Glutamatergic neuron (in vitro differentiated cells): ENCODE measurements at regions not wholly inside any gene's neighbourhood (a gene's known extent, or its start where the extent isn't known, plus 50 kb on each side); places are given as distances from the start of the nearest gene placed in this dataset.

Experiments
- DNase-seq: peaks from one replicate; pipeline ENCODE4 v3.0.0; 2022
- H3K27ac Mint-ChIP-seq: one replicate; pipeline ENCODE4 v1.8.0; 2020; ENCODE audit warnings: mild to moderate bottlenecking, mixed read lengths, inconsistent platforms; ENCODE audit not compliant: unreplicated experiment
- H3K27me3 Mint-ChIP-seq: one replicate; pipeline ENCODE4 v1.8.0; 2020; ENCODE audit warnings: mild to moderate bottlenecking, moderate library complexity, mixed read lengths, inconsistent platforms; ENCODE audit not compliant: unreplicated experiment
- H3K36me3 Mint-ChIP-seq: one replicate; pipeline ENCODE4 v1.8.0; 2020; ENCODE audit warnings: mild to moderate bottlenecking, mixed read lengths, inconsistent platforms; ENCODE audit not compliant: unreplicated experiment
- H3K4me1 Mint-ChIP-seq: one replicate; pipeline ENCODE4 v1.8.0; 2020; ENCODE audit warnings: mild to moderate bottlenecking, low read depth, mixed read lengths, inconsistent platforms; ENCODE audit not compliant: unreplicated experiment
- H3K4me3 Mint-ChIP-seq: one replicate; pipeline ENCODE4 v1.8.0; 2020; ENCODE audit warnings: mild to moderate bottlenecking, mixed read lengths, inconsistent platforms; ENCODE audit not compliant: unreplicated experiment
- H3K9me3 Mint-ChIP-seq: one replicate; pipeline ENCODE4 v1.8.0; 2020; ENCODE audit warnings: mild to moderate bottlenecking, moderate library complexity, mixed read lengths, inconsistent platforms; ENCODE audit not compliant: unreplicated experiment
- CTCF ChIP-seq: fragments of 200-600 bp; sonication (generic); IDR thresholded peaks from one replicate; pipeline ENCODE4 v1.5.0; 2021; ENCODE audit not compliant: partially characterized antibody, unreplicated experiment

DNA sequence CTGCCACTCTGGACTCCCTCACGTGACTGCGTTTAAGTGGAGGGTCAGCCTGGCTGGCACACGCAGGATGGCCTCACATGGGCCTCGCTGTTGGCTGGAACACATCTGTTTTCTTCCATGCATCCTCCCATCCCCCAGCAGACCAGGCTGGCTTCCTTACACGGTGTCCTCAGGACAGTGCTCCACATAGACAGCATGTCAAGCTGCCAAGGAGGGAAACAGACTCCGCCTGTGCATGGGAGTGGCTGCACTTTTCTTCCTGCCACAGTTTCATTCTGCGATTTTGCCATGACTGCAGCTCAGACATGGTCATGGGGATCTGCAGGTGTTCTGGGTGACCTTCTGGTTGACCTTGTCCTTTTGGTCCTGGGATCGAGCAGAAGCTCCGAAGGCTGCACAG lies 344.2 kb downstream of the SHANK2 start:
- H3K9me3 Mint-ChIP-seq: no peaks in the 10 kb centered on the region
- DNase-seq: no peak
- H3K27me3 Mint-ChIP-seq: peaks cover 2% of the 10 kb centered on the region
- TF ChIP-seq CTCF: no peak
- H3K27ac Mint-ChIP-seq: no peak overlapping the region
- H3K36me3 Mint-ChIP-seq: peaks cover 5% of the 10 kb centered on the region
- no peak overlapping the region for H3K4me3 Mint-ChIP-seq
- H3K4me1 Mint-ChIP-seq: peaks cover under 1% of the 10 kb centered on the region

DNA sequence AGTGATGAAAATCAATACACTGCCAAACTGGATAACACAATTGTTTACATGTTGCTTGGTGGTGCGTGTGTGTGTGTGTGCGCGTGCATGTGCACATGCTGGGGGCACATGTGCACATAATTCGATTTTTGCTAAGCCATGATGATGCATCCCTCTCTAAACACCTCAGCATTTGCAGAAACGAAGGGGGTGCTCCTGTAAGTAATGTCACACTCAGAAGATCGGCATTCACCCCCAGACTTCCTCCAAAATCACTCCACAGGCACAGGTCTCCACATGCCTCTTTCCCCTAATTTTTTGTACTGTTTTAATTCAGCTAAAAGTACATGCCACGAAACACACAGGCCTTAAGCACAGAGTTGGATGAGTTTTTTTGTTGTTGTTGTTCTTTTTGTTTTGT lies 341.5 kb downstream of the SHANK2 start:
- DNase-seq: no peak
- Mint-ChIP-seq H3K27ac (no peak overlapping the region), H3K36me3 (no peaks in the 10 kb centered on the region), H3K9me3 (no peaks in the 10 kb centered on the region), H3K4me1 (peaks cover 8% of the 10 kb centered on the region), H3K4me3 (no peak overlapping the region), H3K27me3 (peaks cover 3% of the 10 kb centered on the region)
- no peak for TF ChIP-seq CTCF

DNA sequence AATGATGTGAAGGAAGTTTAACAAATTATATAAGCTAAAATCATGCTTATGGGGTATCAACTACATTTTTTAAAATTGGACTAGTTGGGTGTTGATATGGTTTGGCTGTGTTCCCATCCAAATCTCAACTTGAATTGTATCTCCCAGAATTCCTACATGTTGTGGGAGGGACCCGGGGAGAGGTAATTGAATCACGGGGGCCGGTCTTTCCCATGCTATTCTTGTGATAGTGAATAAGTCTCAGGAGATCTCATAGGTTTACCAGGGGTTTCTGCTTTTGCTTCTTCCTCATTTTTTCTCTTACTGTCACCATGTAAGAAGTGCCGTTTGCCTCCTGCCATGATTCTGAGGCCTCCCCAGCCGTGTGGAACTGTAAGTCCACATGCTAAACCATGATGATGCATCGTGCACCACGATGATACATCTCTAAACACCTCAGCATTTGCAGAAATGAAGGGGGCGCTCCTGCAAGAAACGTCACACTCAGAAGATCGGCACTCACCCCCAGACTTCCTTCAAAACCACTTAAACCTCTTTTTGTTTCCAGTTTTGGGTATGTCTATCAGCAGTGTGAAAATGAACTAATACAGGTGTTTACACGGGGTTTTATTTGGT lies 340.0 kb downstream of the SHANK2 start:
- no peaks in the 10 kb centered on the region for H3K9me3 Mint-ChIP-seq
- no peaks in the 10 kb centered on the region for H3K36me3 Mint-ChIP-seq
- peaks cover 8% of the 10 kb centered on the region for H3K4me1 Mint-ChIP-seq
- no peak overlapping the region for H3K4me3 Mint-ChIP-seq
- no peak for TF ChIP-seq CTCF
- peaks cover 3% of the 10 kb centered on the region for H3K27me3 Mint-ChIP-seq
- H3K27ac Mint-ChIP-seq: no peak overlapping the region
- no peak for DNase-seq

DNA sequence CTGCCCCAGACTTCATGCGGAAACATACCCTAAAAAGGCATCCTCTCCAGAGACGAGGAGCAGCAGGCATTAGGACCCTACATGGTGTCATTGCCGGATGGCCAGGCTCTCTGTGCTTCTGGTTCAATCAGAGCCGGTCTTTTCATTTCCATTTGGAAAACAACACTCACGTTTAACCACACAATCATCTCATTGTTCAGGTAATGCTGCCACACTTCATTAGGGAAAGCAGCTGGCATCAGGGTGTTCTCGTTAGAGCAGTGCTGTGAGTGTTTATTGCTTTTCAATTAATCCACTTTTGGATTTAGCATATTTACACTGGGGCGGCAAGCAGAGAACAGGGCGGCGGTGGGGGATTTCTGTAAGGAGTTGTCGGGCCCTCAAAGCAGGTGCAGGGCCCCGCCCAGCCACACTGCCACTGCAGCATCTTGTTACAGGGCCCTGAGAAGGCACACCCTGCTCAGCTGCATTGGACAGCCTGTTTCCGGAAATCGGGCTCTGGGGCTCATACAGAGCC lies 338.6 kb downstream of the SHANK2 start:
- H3K27ac Mint-ChIP-seq: peak overlapping the region; percentile 17

More for the DNA sequence above, 338.6 kb downstream of the SHANK2 start:
- no peaks in the 10 kb centered on the region for H3K36me3 Mint-ChIP-seq
- H3K4me3 Mint-ChIP-seq: peak overlapping the region; percentile 20
- H3K27me3 Mint-ChIP-seq: peaks cover 3% of the 10 kb centered on the region
- no peaks in the 10 kb centered on the region for H3K9me3 Mint-ChIP-seq
- no peak for DNase-seq
- peaks cover 8% of the 10 kb centered on the region for H3K4me1 Mint-ChIP-seq
- TF ChIP-seq CTCF: no peak
